ENCODE measurements at regions not wholly inside any gene's neighbourhood (a gene's known extent, or its start where the extent isn't known, plus 50 kb on each side); places are given as distances from the start of the nearest gene placed in this dataset.

GRCh38 chr5:102138243-102138653 lies 157.8 kb downstream of the SLCO4C1 start (continued):
- TF ChIP-seq ZNF720 (CRISPR knock-in tag; IDR thresholded peaks at IDR 0.05) (no peak), DDIT3 (CRISPR knock-in tag; IDR thresholded peaks at IDR 0.05) (no peak), KDM3A (CRISPR knock-in tag; IDR thresholded peaks at IDR 0.05; ENCODE audit: low read depth) (no peak), MEIS1 (CRISPR knock-in tag; IDR thresholded peaks at IDR 0.05; ENCODE audit: borderline replicate concordance) (no peak), ZNF737 (CRISPR knock-in tag; IDR thresholded peaks at IDR 0.05; ENCODE audit: borderline replicate concordance) (no peak), RFX1 (IDR thresholded peaks at IDR 0.05) (no peak), POLR2AphosphoS5 (IDR thresholded peaks at IDR 0.05; ENCODE audit: low read depth, low read length) (no peak), ZNF563 (CRISPR knock-in tag; IDR thresholded peaks at IDR 0.05) (no peak), SPEN (CRISPR knock-in tag; IDR thresholded peaks at IDR 0.05; ENCODE audit: low read depth) (no peak), ZNF329 (CRISPR knock-in tag; IDR thresholded peaks at IDR 0.05; ENCODE audit: low read depth) (no peak), MYNN (CRISPR knock-in tag; IDR thresholded peaks at IDR 0.05; ENCODE audit: low read depth) (no peak), ZNF263 (CRISPR knock-in tag; IDR thresholded peaks at IDR 0.05) (no peak), ZNF558 (CRISPR knock-in tag; IDR thresholded peaks at IDR 0.05; ENCODE audit: borderline replicate concordance) (no peak), TP53 (CRISPR knock-in tag; conservative IDR thresholded peaks at IDR 0.05) (no peak), ZHX1 (CRISPR knock-in tag; IDR thresholded peaks at IDR 0.05; ENCODE audit: low read depth) (peak; percentile 70; the same call in 1 of the 2 replicates), FOXC1 (CRISPR knock-in tag; IDR thresholded peaks at IDR 0.05; ENCODE audit: borderline replicate concordance) (no peak)
- TF ChIP-seq, protein P1, sequence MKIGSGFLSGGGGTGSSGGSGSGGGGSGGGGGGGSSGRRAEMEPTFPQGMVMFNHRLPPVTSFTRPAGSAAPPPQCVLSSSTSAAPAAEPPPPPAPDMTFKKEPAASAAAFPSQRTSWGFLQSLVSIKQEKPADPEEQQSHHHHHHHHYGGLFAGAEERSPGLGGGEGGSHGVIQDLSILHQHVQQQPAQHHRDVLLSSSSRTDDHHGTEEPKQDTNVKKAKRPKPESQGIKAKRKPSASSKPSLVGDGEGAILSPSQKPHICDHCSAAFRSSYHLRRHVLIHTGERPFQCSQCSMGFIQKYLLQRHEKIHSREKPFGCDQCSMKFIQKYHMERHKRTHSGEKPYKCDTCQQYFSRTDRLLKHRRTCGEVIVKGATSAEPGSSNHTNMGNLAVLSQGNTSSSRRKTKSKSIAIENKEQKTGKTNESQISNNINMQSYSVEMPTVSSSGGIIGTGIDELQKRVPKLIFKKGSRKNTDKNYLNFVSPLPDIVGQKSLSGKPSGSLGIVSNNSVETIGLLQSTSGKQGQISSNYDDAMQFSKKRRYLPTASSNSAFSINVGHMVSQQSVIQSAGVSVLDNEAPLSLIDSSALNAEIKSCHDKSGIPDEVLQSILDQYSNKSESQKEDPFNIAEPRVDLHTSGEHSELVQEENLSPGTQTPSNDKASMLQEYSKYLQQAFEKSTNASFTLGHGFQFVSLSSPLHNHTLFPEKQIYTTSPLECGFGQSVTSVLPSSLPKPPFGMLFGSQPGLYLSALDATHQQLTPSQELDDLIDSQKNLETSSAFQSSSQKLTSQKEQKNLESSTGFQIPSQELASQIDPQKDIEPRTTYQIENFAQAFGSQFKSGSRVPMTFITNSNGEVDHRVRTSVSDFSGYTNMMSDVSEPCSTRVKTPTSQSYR (CRISPR knock-in tag; IDR thresholded peaks at IDR 0.05; ENCODE audit: borderline replicate concordance): no peak
- TF ChIP-seq, protein P2, sequence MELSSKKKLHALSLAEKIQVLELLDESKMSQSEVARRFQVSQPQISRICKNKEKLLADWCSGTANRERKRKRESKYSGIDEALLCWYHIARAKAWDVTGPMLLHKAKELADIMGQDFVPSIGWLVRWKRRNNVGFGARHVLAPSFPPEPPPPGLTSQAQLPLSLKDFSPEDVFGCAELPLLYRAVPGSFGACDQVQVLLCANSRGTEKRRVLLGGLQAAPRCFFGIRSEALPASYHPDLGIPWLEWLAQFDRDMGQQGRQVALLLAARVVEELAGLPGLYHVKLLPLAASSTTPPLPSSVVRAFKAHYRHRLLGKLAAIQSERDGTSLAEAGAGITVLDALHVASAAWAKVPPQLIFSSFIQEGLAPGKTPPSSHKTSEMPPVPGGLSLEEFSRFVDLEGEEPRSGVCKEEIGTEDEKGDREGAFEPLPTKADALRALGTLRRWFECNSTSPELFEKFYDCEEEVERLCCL (CRISPR knock-in tag; IDR thresholded peaks at IDR 0.05; ENCODE audit: borderline replicate concordance): no peak
- TF ChIP-seq, protein P3, sequence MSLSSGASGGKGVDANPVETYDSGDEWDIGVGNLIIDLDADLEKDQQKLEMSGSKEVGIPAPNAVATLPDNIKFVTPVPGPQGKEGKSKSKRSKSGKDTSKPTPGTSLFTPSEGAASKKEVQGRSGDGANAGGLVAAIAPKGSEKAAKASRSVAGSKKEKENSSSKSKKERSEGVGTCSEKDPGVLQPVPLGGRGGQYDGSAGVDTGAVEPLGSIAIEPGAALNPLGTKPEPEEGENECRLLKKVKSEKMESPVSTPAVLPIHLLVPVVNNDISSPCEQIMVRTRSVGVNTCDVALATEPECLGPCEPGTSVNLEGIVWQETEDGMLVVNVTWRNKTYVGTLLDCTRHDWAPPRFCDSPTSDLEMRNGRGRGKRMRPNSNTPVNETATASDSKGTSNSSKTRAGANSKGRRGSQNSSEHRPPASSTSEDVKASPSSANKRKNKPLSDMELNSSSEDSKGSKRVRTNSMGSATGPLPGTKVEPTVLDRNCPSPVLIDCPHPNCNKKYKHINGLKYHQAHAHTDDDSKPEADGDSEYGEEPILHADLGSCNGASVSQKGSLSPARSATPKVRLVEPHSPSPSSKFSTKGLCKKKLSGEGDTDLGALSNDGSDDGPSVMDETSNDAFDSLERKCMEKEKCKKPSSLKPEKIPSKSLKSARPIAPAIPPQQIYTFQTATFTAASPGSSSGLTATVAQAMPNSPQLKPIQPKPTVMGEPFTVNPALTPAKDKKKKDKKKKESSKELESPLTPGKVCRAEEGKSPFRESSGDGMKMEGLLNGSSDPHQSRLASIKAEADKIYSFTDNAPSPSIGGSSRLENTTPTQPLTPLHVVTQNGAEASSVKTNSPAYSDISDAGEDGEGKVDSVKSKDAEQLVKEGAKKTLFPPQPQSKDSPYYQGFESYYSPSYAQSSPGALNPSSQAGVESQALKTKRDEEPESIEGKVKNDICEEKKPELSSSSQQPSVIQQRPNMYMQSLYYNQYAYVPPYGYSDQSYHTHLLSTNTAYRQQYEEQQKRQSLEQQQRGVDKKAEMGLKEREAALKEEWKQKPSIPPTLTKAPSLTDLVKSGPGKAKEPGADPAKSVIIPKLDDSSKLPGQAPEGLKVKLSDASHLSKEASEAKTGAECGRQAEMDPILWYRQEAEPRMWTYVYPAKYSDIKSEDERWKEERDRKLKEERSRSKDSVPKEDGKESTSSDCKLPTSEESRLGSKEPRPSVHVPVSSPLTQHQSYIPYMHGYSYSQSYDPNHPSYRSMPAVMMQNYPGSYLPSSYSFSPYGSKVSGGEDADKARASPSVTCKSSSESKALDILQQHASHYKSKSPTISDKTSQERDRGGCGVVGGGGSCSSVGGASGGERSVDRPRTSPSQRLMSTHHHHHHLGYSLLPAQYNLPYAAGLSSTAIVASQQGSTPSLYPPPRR (CRISPR knock-in tag; IDR thresholded peaks at IDR 0.05; ENCODE audit: borderline replicate concordance): peak; percentile 62; the same call in 1 of the 2 replicates
